ENCODE measurements at regions not wholly inside any gene's neighbourhood (a gene's known extent, or its start where the extent isn't known, plus 50 kb on each side); places are given as distances from the start of the nearest gene placed in this dataset.

DNA sequence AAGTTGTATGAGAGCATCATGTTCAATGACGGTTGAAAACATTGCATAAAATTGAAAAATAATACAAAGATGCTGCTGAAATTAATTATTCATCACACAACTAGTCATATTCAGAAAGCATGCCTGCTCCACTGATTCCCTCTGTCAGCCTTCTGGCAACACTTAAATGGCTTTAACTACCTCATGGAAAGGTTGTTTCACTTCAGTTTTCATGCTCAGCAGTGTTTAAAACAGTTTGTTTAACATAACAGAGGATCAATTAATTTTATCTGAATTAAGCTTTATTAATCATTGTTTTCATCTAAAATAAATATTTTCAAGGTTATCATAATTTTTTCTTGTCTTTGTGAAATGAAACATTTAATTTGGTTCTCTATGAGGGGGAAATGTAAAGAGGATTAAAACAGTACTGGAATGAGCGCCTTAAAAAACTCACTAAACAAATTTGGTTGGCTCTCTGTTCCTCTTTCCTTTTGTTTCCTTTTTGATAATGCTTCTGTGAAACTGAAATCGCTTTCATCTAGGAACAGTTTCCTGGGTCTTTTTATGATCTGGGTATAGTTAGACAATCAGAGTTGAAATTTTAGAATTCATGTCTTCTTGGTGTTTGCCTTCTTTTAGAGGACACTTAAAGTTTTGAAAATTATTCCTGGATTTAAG lies 427.4 kb downstream of the SH2D4B start:
- no peak overlapping the region for H2BK120ac ChIP-seq (replicated peaks; ENCODE audit: low read depth, low read length)
- H3K9ac ChIP-seq (replicated peaks in 1 of 4; ENCODE audit: extremely low read depth in 1 of 4, low read depth in 3 of 4, low read length in 3 of 4), result no peak overlapping the region
- no peaks in the 10 kb centered on the region for H3K23me2 ChIP-seq (ENCODE audit: low read depth, low read length)
- H4K91ac ChIP-seq (replicated peaks; ENCODE audit: insufficient read length, low read length), result no peak overlapping the region
- DNase-seq (ENCODE audit: low read depth in 1 of 2, low spot score in 2 of 2), result no peak
- no peaks in the 10 kb centered on the region for H4K20me1 ChIP-seq (replicated peaks in 1 of 2; ENCODE audit: control insufficient read depth in 1 of 2, insufficient read depth in 2 of 2, low read length in 2 of 2)
- H3K4me2 ChIP-seq (ENCODE audit: insufficient read depth in 1 of 2, low read depth in 2 of 2, low read length in 2 of 2), result no peak overlapping the region
- H3K23ac ChIP-seq (ENCODE audit: insufficient read length), result no peak overlapping the region
- H2BK5ac ChIP-seq (ENCODE audit: low read depth, low read length), result no peak overlapping the region
- no peak overlapping the region for H4K8ac ChIP-seq (ENCODE audit: extremely low read depth, insufficient read depth, low read length)
- H2AK5ac ChIP-seq (ENCODE audit: low read depth, low read length), result no peak overlapping the region
- FAIRE-seq, result no peak
- no peak overlapping the region for H2BK15ac ChIP-seq (ENCODE audit: low read length)
- no peak overlapping the region for H2BK12ac ChIP-seq (ENCODE audit: low read depth, low read length)
- no peaks in the 10 kb centered on the region for H3K9me3 ChIP-seq (ENCODE audit: insufficient read depth in 2 of 2, low read depth in 1 of 2, low read length in 1 of 2)
- TF ChIP-seq JUND (IDR thresholded peaks at IDR 0.05; ENCODE audit: low read length), result no peak
- TF ChIP-seq JUN (IDR thresholded peaks at IDR 0.05; ENCODE audit: low read depth, low read length), result no peak
- no peak for TF ChIP-seq BCL11A (IDR thresholded peaks at IDR 0.05; ENCODE audit: low read depth in 2 of 2, low read length in 2 of 2)
- no peak for TF ChIP-seq SUZ12 (IDR thresholded peaks at IDR 0.05; ENCODE audit: low read length)
- TF ChIP-seq GABPA (IDR thresholded peaks at IDR 0.05; ENCODE audit: borderline replicate concordance, insufficient read depth, low read length), result no peak
- no peak for TF ChIP-seq KDM5A (IDR thresholded peaks at IDR 0.05; ENCODE audit: low read length)
- TF ChIP-seq NRF1 (IDR thresholded peaks at IDR 0.05; ENCODE audit: low read depth, low read length), result no peak
- no peak for TF ChIP-seq SP4 (IDR thresholded peaks at IDR 0.05; ENCODE audit: low read length)
- TF ChIP-seq SP2 (IDR thresholded peaks at IDR 0.05; ENCODE audit: low read length), result no peak
- TF ChIP-seq SIRT6 (IDR thresholded peaks at IDR 0.05; ENCODE audit: low read length), result no peak
- TF ChIP-seq EZH2 (IDR thresholded peaks at IDR 0.05; ENCODE audit: low read depth, low read length, severe bottlenecking), result no peak
- no peak for TF ChIP-seq YY1 (IDR thresholded peaks at IDR 0.05; ENCODE audit: low read depth, low read length)
- no peak for TF ChIP-seq EP300 (IDR thresholded peaks at IDR 0.05; ENCODE audit: borderline replicate concordance in 1 of 2, low read depth in 2 of 2, low read length in 2 of 2)
- TF ChIP-seq, protein P1, sequence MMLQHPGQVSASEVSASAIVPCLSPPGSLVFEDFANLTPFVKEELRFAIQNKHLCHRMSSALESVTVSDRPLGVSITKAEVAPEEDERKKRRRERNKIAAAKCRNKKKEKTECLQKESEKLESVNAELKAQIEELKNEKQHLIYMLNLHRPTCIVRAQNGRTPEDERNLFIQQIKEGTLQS (IDR thresholded peaks at IDR 0.05; ENCODE audit: insufficient read depth, low read depth, low read length), result no peak
- no peaks in the 10 kb centered on the region for H3K79me2 ChIP-seq (ENCODE audit: control insufficient read depth in 1 of 2, insufficient read depth in 2 of 2, low read length in 2 of 2)
- no peak overlapping the region for H4K5ac ChIP-seq (ENCODE audit: insufficient read length, low read depth, low read length)
- H3K4me3 ChIP-seq (ENCODE audit: extremely low read depth in 1 of 4, insufficient read depth in 2 of 4, low read depth in 3 of 4, low read length in 4 of 4), result no peak overlapping the region
- H3K14ac ChIP-seq (ENCODE audit: insufficient read length), result no peak overlapping the region
- no peak overlapping the region for H3K56ac ChIP-seq (replicated peaks; ENCODE audit: insufficient read length, low read depth, low read length)
- H3K27ac ChIP-seq (ENCODE audit: low read depth, low read length), result no peak overlapping the region
- no peak overlapping the region for H2AFZ ChIP-seq (ENCODE audit: low read length)
- no peak overlapping the region for H3K18ac ChIP-seq (ENCODE audit: extremely low read depth, low read length)
- CTCF ChIA-PET (ENCODE audit: partially characterized antibody), result interaction anchor here (2.1 kb wide), 1 partner anchor 263 kb away, joined by 4 read pairs; no protein-coding TSS in a partner anchor
- POLR2A ChIA-PET (ENCODE audit: partially characterized antibody), result no interaction called here
- no peak overlapping the region for H3K4ac ChIP-seq (replicated peaks; ENCODE audit: insufficient read length, low read depth, low read length)
- H3K79me1 ChIP-seq (ENCODE audit: low read depth, low read length), result no peaks in the 10 kb centered on the region
- 83% methylated on average over 3 of the region's 3 CpGs; no CpG with 5 or more reads in 1 of the 2 experiments for WGBS, 2 experiments (ENCODE audit: extremely low coverage in 1 of 2, insufficient coverage in 1 of 2, insufficient read length in 1 of 2, insufficient replicate concordance in 2 of 2, low coverage in 1 of 2, low lambda C conversion rate in 2 of 2, missing lambda C conversion rate in 1 of 2)
- no peaks in the 10 kb centered on the region for H3K36me3 ChIP-seq (ENCODE audit: control insufficient read depth in 2 of 4, insufficient read depth in 4 of 4, low read length in 3 of 4)
- H3K27me3 ChIP-seq (replicated peaks in 1 of 4; ENCODE audit: control insufficient read depth in 3 of 4, extremely low read depth in 1 of 4, insufficient read depth in 3 of 4, low read length in 3 of 4), result no peaks in the 10 kb centered on the region
- no peak overlapping the region for H2BK20ac ChIP-seq (ENCODE audit: low read length)
- no peaks in the 10 kb centered on the region for H3K4me1 ChIP-seq (replicated peaks in 1 of 4; ENCODE audit: control insufficient read depth in 3 of 4, insufficient read depth in 4 of 4, low read length in 3 of 4)
